ENCODE measurements at regions not wholly inside any gene's neighbourhood (a gene's known extent, or its start where the extent isn't known, plus 50 kb on each side); places are given as distances from the start of the nearest gene placed in this dataset.
"Not testable (repeated sequence)": the region's sequence is repeated elsewhere in the genome, so short reads cannot be mapped to it uniquely, and the experiment has no call there.

GRCh38 chr17:45558821-45559220 is 68.3 kb upstream of the PLEKHM1 start:
- not testable (repeated sequence) for TF ChIP-seq POLR2AphosphoS5 (IDR thresholded peaks at IDR 0.05; ENCODE audit: low read depth, low read length); CTCF (IDR thresholded peaks at IDR 0.05); SIN3A (IDR thresholded peaks at IDR 0.05; ENCODE audit: borderline replicate concordance, insufficient read depth, low read depth, low read length); REST (IDR thresholded peaks at IDR 0.05; ENCODE audit: insufficient read depth in 1 of 2, low read depth in 2 of 2, low read length in 1 of 2); TCF7L2 (IDR thresholded peaks at IDR 0.05; ENCODE audit: low read depth, low read length)

Data from Panc1 (cell line).